ENCODE measurements at regions not wholly inside any gene's neighbourhood (a gene's known extent, or its start where the extent isn't known, plus 50 kb on each side); places are given as distances from the start of the nearest gene placed in this dataset.

DNA sequence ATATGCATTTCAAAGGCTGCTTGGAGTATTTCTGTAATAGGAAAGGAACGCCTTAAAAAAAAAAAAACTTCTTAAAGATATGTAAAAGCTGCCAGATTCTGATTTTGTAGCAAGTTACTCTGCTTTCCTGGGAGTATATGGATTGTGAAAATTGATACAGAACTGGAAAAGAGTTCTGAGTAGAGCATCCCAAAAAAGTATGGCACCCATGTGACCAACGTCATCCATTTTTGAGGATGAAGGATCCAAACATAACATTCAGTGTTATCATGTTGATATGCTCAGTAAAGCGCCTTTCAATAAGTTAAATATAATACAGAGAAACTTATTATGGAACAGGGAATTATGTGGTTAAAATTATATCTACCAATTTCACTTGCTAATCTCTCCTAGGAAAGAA, 978.4 kb upstream of the POU3F3 start:
- no peak overlapping the region for H3K4me3 ChIP-seq (replicated peaks in 1 of 2; ENCODE audit: low read depth in 1 of 2, low read length in 2 of 2)
- intact Hi-C loops (cut with micrococcal nuclease) = no loop called here
- CTCF ChIA-PET = interaction anchor here (0.7 kb wide), 1 partner anchor 285 kb away, joined by 3 read pairs; no protein-coding TSS in a partner anchor
- RAD21 ChIA-PET (ENCODE audit: low non-redundant PET in 1 of 2, low total read pairs in 2 of 2, uncharacterized antibody in 2 of 2, unreplicated experiment in 2 of 2) = no interaction called here
- DNase-seq (ENCODE audit: low read depth, low spot score) = no peak
- H3K4me1 ChIP-seq (ENCODE audit: control insufficient read depth in 1 of 2, insufficient read depth in 2 of 2, low read length in 2 of 2) = no peaks in the 10 kb centered on the region
- TF ChIP-seq TCF7L2 (IDR thresholded peaks at IDR 0.05; ENCODE audit: borderline replicate concordance, extremely low read depth, insufficient read depth, insufficient read length) (no peak), YY1 (IDR thresholded peaks at IDR 0.05; ENCODE audit: extremely low read depth, insufficient replicate concordance, low read depth, low read length) (no peak), ZFX (IDR thresholded peaks at IDR 0.05) (no peak), EGR1 (IDR thresholded peaks at IDR 0.05; ENCODE audit: low read depth) (no peak), RAD21 (IDR thresholded peaks at IDR 0.05; ENCODE audit: low read depth) (no peak)
- no peak overlapping the region for H2AFZ ChIP-seq (ENCODE audit: low read depth, low read length, poor library complexity, severe bottlenecking)
- no peaks in the 10 kb centered on the region for H3K36me3 ChIP-seq (ENCODE audit: control insufficient read depth in 1 of 2, insufficient read depth in 2 of 2, low read length in 2 of 2)
- POLR2A ChIA-PET = no interaction called here
- no peak overlapping the region for H3K27ac ChIP-seq (ENCODE audit: low read depth, low read length)
- H3K9ac ChIP-seq (ENCODE audit: low read length) = no peak overlapping the region
- H3K9me3 ChIP-seq (ENCODE audit: control insufficient read depth in 1 of 2, insufficient read depth in 1 of 2, low read depth in 1 of 2, low read length in 2 of 2) = peaks cover 9 to 29% of the 10 kb centered on the region in 2 experiments; a peak in 2 of 4 replicates
- H3K4me2 ChIP-seq (ENCODE audit: low read length) = no peak overlapping the region
- ATAC-seq = no peak
- no TSS peak for BruUV-seq (replicated peaks)
- H4K20me1 ChIP-seq (ENCODE audit: insufficient read depth) = no peaks in the 10 kb centered on the region
- H3K79me2 ChIP-seq (ENCODE audit: insufficient read depth, low read length) = no peaks in the 10 kb centered on the region
- H3K9me2 ChIP-seq (ENCODE audit: insufficient read depth) = no peaks in the 10 kb centered on the region
- no peaks in the 10 kb centered on the region for H3K27me3 ChIP-seq (ENCODE audit: insufficient read depth, low read length)

GRCh38 chr2:103876611-103877010, 977.3 kb upstream of the POU3F3 start:
- DNase-seq (ENCODE audit: low read depth, low spot score) (no peak), ATAC-seq (no peak)
- ChIA-PET CTCF (no interaction called here), POLR2A (no interaction called here), RAD21 (ENCODE audit: low non-redundant PET in 1 of 2, low total read pairs in 2 of 2, uncharacterized antibody in 2 of 2, unreplicated experiment in 2 of 2) (no interaction called here)
- H2AFZ ChIP-seq (ENCODE audit: low read depth, low read length, poor library complexity, severe bottlenecking) = no peak overlapping the region
- no peaks in the 10 kb centered on the region for H3K36me3 ChIP-seq (ENCODE audit: control insufficient read depth in 1 of 2, insufficient read depth in 2 of 2, low read length in 2 of 2)
- no TSS peak for BruUV-seq (replicated peaks)
- no peaks in the 10 kb centered on the region for H3K79me2 ChIP-seq (ENCODE audit: insufficient read depth, low read length)
- intact Hi-C loops (cut with micrococcal nuclease) = no loop called here
- H3K4me1 ChIP-seq (ENCODE audit: control insufficient read depth in 1 of 2, insufficient read depth in 2 of 2, low read length in 2 of 2) = no peaks in the 10 kb centered on the region
- H3K4me3 ChIP-seq (replicated peaks in 1 of 2; ENCODE audit: low read depth in 1 of 2, low read length in 2 of 2) = no peak overlapping the region
- no peak overlapping the region for H3K4me2 ChIP-seq (ENCODE audit: low read length)
- TF ChIP-seq ATF3 (IDR thresholded peaks at IDR 0.05) (no peak), EZH2 (IDR thresholded peaks at IDR 0.05) (no peak), SRF (IDR thresholded peaks at IDR 0.05; ENCODE audit: low read depth) (no peak), ZFX (IDR thresholded peaks at IDR 0.05) (no peak), SIN3A (IDR thresholded peaks at IDR 0.05; ENCODE audit: low read depth) (no peak), YY1 (IDR thresholded peaks at IDR 0.05; ENCODE audit: extremely low read depth, insufficient replicate concordance, low read depth, low read length) (no peak), ZNF274 (IDR thresholded peaks at IDR 0.05; ENCODE audit: low read depth, low read length) (no peak), TCF7L2 (IDR thresholded peaks at IDR 0.05; ENCODE audit: borderline replicate concordance, extremely low read depth, insufficient read depth, insufficient read length) (no peak), SP1 (IDR thresholded peaks at IDR 0.05; ENCODE audit: low read depth) (no peak), JUND (IDR thresholded peaks at IDR 0.05) (no peak)
- TF ChIP-seq, protein P1, sequence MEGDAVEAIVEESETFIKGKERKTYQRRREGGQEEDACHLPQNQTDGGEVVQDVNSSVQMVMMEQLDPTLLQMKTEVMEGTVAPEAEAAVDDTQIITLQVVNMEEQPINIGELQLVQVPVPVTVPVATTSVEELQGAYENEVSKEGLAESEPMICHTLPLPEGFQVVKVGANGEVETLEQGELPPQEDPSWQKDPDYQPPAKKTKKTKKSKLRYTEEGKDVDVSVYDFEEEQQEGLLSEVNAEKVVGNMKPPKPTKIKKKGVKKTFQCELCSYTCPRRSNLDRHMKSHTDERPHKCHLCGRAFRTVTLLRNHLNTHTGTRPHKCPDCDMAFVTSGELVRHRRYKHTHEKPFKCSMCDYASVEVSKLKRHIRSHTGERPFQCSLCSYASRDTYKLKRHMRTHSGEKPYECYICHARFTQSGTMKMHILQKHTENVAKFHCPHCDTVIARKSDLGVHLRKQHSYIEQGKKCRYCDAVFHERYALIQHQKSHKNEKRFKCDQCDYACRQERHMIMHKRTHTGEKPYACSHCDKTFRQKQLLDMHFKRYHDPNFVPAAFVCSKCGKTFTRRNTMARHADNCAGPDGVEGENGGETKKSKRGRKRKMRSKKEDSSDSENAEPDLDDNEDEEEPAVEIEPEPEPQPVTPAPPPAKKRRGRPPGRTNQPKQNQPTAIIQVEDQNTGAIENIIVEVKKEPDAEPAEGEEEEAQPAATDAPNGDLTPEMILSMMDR (IDR thresholded peaks at IDR 0.05 in 2 of 3, conservative IDR thresholded peaks at IDR 0.05 in 1 of 3; ENCODE audit: borderline replicate concordance in 1 of 3, insufficient read depth in 1 of 3, low read depth in 2 of 3, low read length in 2 of 3) = no peak
- H3K9me2 ChIP-seq (ENCODE audit: insufficient read depth) = no peaks in the 10 kb centered on the region
- H3K9ac ChIP-seq (ENCODE audit: low read length) = no peak overlapping the region
- H3K27me3 ChIP-seq (ENCODE audit: insufficient read depth, low read length) = no peaks in the 10 kb centered on the region
- no peaks in the 10 kb centered on the region for H4K20me1 ChIP-seq (ENCODE audit: insufficient read depth)
- peaks cover 13 to 29% of the 10 kb centered on the region in 2 experiments; a peak in 2 of 4 replicates for H3K9me3 ChIP-seq (ENCODE audit: control insufficient read depth in 1 of 2, insufficient read depth in 1 of 2, low read depth in 1 of 2, low read length in 2 of 2)
- no peak overlapping the region for H3K27ac ChIP-seq (ENCODE audit: low read depth, low read length)
